ENCODE measurements at regions not wholly inside any gene's neighbourhood (a gene's known extent, or its start where the extent isn't known, plus 50 kb on each side); places are given as distances from the start of the nearest gene placed in this dataset.
A peak's percentile ranks its signal among the peaks of the same experiment; 100 is the strongest.

DNA sequence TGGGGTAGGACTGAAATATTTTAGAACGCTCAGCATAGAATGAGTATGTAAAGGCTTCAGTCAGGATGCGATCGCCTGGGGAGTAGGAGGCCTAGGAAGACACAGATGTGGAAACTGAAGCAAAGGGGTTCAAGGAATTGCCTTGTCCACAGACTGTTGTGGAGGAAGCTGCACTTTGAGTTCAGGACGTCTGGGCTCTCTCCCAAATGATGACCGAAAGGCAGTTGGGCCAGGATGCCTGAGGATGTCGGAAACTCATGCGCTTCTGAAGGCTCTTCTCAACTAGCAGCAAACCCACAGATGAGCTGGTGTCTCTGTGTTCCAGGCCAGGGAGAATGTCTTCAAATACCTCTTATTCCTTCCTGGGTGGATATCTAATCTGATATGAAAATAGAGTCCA lies 146.2 kb upstream of the SULF2 start:
- H3K36me3 Mint-ChIP-seq (ENCODE audit: insufficient read depth, unreplicated experiment), result no peaks in the 10 kb centered on the region
- no TSS peak for BruUV-seq (replicated peaks)
- peaks cover 41% of the 10 kb centered on the region for H3K4me1 Mint-ChIP-seq (ENCODE audit: insufficient read depth, unreplicated experiment)
- intact Hi-C loops (cut with micrococcal nuclease), result no loop called here
- H3K4me3 Mint-ChIP-seq (ENCODE audit: unreplicated experiment), result no peak overlapping the region
- ChIA-PET POLR2A (interaction anchor here (0.6 kb wide), 1 partner anchor 195 kb away, joined by 3 read pairs; no protein-coding TSS in a partner anchor), CTCF (interaction anchor here (0.9 to 1.1 kb wide), 2 partner anchors 81 to 139 kb away, joined by 3 to 4 read pairs; no protein-coding TSS in a partner anchor)
- no peak for DNase-seq (ENCODE audit: unreplicated experiment)
- no peaks in the 10 kb centered on the region for H3K27me3 Mint-ChIP-seq (ENCODE audit: insufficient read depth, unreplicated experiment)
- TF ChIP-seq, protein P1, sequence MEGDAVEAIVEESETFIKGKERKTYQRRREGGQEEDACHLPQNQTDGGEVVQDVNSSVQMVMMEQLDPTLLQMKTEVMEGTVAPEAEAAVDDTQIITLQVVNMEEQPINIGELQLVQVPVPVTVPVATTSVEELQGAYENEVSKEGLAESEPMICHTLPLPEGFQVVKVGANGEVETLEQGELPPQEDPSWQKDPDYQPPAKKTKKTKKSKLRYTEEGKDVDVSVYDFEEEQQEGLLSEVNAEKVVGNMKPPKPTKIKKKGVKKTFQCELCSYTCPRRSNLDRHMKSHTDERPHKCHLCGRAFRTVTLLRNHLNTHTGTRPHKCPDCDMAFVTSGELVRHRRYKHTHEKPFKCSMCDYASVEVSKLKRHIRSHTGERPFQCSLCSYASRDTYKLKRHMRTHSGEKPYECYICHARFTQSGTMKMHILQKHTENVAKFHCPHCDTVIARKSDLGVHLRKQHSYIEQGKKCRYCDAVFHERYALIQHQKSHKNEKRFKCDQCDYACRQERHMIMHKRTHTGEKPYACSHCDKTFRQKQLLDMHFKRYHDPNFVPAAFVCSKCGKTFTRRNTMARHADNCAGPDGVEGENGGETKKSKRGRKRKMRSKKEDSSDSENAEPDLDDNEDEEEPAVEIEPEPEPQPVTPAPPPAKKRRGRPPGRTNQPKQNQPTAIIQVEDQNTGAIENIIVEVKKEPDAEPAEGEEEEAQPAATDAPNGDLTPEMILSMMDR (IDR thresholded peaks at IDR 0.05; ENCODE audit: unreplicated experiment), result no peak
- H3K27ac Mint-ChIP-seq (ENCODE audit: low read depth, unreplicated experiment), result no peak overlapping the region
- H3K9me3 Mint-ChIP-seq (ENCODE audit: unreplicated experiment), result no peaks in the 10 kb centered on the region

DNA sequence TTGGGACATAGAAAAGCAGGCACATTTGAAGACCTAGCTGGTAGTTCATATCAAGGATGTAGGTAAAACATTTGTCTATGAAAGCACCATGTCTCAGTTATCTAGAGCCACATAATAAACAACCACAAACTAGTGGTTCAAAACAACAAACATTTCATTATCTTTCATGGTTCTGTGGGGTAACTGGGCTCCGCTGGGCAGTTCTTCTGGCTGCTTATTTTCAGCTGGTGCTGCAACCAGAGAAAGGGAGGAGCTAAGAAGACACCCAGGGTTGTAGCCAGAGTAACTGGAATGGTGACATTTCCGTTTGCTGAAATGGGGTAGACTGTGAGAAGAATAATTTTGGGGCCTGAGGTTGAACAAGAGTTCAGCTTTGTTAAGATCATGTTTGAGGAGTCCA lies 145.7 kb upstream of the SULF2 start:
- BruUV-seq (replicated peaks), result no TSS peak
- intact Hi-C loops (cut with micrococcal nuclease), result no loop called here
- CTCF ChIA-PET, result interaction anchor here (0.7 to 1.1 kb wide), 3 partner anchors 36 to 139 kb away, joined by 3 to 4 read pairs (median 4); no protein-coding TSS in a partner anchor
- no peaks in the 10 kb centered on the region for H3K9me3 Mint-ChIP-seq (ENCODE audit: unreplicated experiment)
- H3K27ac Mint-ChIP-seq (ENCODE audit: low read depth, unreplicated experiment), result no peak overlapping the region
- peaks cover 46% of the 10 kb centered on the region for H3K4me1 Mint-ChIP-seq (ENCODE audit: insufficient read depth, unreplicated experiment)
- H3K4me3 Mint-ChIP-seq (ENCODE audit: unreplicated experiment), result no peak overlapping the region
- POLR2A ChIA-PET, result no interaction called here
- no peaks in the 10 kb centered on the region for H3K27me3 Mint-ChIP-seq (ENCODE audit: insufficient read depth, unreplicated experiment)
- TF ChIP-seq, protein P1 (IDR thresholded peaks at IDR 0.05; ENCODE audit: unreplicated experiment), result no peak
- no peak for DNase-seq (ENCODE audit: unreplicated experiment)
- H3K36me3 Mint-ChIP-seq (ENCODE audit: insufficient read depth, unreplicated experiment), result no peaks in the 10 kb centered on the region

DNA sequence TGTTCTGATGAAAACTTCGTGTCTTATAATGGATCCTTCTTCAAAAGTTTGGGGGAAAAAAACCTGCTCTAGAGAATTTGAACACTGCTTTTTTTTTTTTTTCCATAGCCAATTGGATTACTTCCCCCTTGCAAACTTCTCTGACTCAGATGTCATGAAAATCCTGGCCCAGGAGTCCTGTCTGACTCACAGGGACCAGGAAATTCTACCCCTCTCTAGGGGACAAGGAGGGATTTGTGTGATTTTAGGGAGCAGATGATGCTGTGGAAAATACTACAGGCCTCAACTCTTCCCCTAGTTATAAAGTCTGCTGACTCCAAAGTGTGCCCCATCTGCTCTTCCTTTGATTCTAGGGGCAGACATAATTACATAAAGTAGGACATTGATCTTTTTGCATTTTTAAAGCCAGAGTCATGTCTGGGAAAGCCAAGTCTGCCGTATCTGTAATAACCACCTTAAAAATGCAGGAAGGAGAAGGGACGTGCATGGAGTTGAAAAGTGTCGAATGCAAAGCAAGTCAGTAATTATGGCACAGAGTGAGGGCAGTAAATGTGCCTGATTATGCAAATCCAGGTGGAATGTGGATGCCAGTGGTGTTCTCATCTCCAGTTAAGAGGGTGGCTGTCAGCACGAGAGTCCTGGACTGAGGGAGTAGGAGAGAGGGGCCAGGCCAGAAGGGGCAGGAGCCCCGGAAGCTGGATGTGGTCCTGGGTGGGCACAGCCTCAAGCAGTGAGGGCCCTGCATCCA lies 144.3 kb upstream of the SULF2 start:
- Mint-ChIP-seq H3K27ac (ENCODE audit: low read depth, unreplicated experiment) (peak overlapping the region; percentile 94), H3K36me3 (ENCODE audit: insufficient read depth, unreplicated experiment) (no peaks in the 10 kb centered on the region), H3K27me3 (ENCODE audit: insufficient read depth, unreplicated experiment) (no peaks in the 10 kb centered on the region), H3K4me3 (ENCODE audit: unreplicated experiment) (no peak overlapping the region), H3K4me1 (ENCODE audit: insufficient read depth, unreplicated experiment) (peaks cover 52% of the 10 kb centered on the region), H3K9me3 (ENCODE audit: unreplicated experiment) (peaks cover 7% of the 10 kb centered on the region)
- TF ChIP-seq, protein P1 (IDR thresholded peaks at IDR 0.05; ENCODE audit: unreplicated experiment), result no peak
- peak; percentile 79 for DNase-seq (ENCODE audit: unreplicated experiment)
- BruUV-seq (replicated peaks), result no TSS peak
- ChIA-PET CTCF (interaction anchor here (0.6 to 5.0 kb wide), 3 partner anchors 143 to 1373 kb away, joined by 3 to 26 read pairs (median 3); partner anchors contain the start of gene SULF2), POLR2A (interaction anchor here (0.8 to 6.6 kb wide), 5 partner anchors 137 to 259 kb away, joined by 4 to 72 read pairs (median 20); partner anchors contain the start of gene SULF2)
- intact Hi-C loops (cut with micrococcal nuclease), result no loop called here

DNA sequence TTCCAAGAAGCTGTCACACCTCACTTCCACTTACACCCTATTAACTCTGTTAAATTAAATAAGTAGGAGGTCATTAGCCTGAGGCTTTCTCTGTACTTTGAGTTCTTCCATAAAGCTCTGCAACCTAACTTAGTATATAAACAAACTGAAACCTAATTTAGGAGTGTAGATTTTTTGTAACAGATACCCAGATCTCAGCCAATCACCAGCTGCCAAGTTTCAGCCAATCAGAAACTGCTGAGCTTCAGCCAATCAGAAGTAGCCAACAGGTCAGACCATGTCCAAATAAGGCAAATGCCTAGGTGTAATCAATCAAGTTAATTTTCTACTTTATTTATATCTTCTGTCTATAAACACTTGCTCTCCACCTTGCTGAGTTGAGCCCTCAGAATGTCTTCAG lies 142.7 kb upstream of the SULF2 start:
- Mint-ChIP-seq H3K27me3 (ENCODE audit: insufficient read depth, unreplicated experiment) (no peaks in the 10 kb centered on the region), H3K27ac (ENCODE audit: low read depth, unreplicated experiment) (peak overlapping the region; percentile 94), H3K9me3 (ENCODE audit: unreplicated experiment) (peaks cover 7% of the 10 kb centered on the region), H3K4me3 (ENCODE audit: unreplicated experiment) (peak overlapping the region; percentile 49), H3K36me3 (ENCODE audit: insufficient read depth, unreplicated experiment) (no peaks in the 10 kb centered on the region), H3K4me1 (ENCODE audit: insufficient read depth, unreplicated experiment) (peaks cover 47% of the 10 kb centered on the region)
- ChIA-PET CTCF (interaction anchor here (0.5 to 5.0 kb wide), 14 partner anchors 9 to 693 kb away, joined by 3 to 27 read pairs (median 4); partner anchors contain the start of gene SULF2), POLR2A (interaction anchor here (0.6 to 6.6 kb wide), 47 partner anchors 9 to 1046 kb away, joined by 3 to 72 read pairs (median 4); partner anchors contain the start of gene SULF2)
- peak; percentile 79 for DNase-seq (ENCODE audit: unreplicated experiment)
- BruUV-seq (replicated peaks), result no TSS peak
- intact Hi-C loops (cut with micrococcal nuclease), result loop anchor here (2.0 kb wide), 2 partner anchors 135 to 367 kb away; no protein-coding TSS in a partner anchor
- TF ChIP-seq, protein P1 (IDR thresholded peaks at IDR 0.05; ENCODE audit: unreplicated experiment), result no peak

All from MCF 10A (cell line).